ENCODE measurements at regions not wholly inside any gene's neighbourhood (a gene's known extent, or its start where the extent isn't known, plus 50 kb on each side); places are given as distances from the start of the nearest gene placed in this dataset.

DNA sequence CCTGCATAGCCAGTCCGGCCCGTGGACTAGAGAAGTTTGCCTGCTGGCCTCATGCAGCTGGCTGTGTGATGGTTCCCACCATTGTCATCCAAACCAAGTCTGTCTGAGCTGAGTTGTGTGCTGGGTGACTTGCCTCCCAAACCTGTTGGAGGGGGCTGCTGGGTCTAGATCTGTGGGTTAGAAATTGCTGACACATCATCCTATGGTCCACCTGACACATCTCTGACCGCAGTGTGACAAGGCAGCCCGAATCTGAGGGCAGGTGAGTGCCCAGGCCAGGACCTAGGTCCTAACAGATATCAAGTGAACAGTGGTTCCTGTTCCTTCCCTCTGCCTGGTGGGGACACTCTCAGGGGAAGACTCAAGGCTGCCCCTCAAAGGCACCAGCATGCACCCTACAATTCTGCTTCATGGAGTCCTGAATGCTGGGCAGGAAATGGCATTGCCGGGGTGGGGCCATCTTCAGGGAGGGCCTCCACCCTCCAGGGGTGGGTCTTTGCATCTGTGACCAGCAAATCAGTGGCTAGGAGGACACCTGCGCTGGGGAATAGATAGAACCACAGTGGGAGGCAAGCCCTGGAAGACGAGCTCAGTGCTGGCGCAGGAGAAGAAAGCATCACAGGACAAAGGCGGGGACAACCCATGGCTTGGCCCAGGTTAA lies 117.9 kb upstream of the ID2 start:
- no peak for DNase-seq (ENCODE audit: low read depth, low spot score)

DNA sequence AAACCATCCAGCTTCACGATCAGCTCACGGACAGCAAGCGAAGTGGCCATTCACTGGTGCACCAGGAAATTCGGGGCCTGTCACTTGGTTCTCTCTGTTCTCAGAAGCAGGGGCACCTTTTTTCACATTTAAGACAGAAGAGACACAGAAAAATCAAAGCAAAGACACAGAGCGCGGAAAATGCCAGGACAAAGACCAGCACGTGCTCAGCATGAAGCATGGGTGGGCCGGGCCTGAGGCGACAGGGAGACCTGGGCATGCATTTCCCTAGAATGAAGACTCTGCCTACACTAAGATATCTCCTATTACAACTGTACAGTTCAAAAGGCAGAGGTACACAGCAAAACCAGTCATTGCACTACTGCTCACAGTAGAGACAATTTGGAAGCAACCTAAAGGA lies 117.4 kb upstream of the ID2 start:
- no peak for DNase-seq (ENCODE audit: low read depth, low spot score)

DNA sequence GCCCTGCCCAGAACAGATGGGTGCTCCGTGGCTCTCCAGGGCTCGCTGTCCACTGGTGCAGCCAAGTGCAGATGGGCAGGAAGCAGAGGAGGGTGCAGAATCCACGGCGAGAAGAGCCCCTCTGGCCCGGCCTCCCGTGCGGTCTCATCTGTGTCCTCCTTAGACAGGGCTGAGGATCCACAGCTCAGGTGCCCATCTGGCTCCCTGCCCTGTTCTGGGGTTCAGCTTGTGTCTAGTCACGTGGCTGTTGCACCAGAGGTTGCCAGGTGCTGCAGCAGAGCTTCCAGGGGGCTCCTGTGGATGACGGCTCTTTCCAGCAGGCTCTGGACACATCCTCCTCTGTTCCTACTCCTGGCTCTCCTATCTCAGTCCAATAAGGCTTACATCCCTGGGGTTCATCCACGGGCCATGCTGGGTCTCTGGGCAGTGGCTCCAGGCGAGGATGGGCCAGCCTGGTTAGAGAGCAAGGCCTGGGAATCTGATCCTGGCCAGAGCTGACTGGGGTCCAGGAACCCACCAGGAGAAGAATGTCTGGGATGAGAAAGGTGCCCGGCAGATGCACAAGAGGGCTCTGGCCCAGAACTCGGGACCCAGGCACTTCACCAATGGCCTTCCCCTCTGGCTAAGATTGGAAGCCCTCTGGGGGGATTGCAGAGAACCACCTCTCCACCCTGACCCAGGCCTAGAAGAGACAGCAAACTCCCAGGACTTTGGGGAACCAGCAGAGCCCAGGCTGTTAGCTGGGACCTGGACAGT lies 116.3 kb upstream of the ID2 start:
- no peak for DNase-seq (ENCODE audit: low read depth, low spot score)

DNA sequence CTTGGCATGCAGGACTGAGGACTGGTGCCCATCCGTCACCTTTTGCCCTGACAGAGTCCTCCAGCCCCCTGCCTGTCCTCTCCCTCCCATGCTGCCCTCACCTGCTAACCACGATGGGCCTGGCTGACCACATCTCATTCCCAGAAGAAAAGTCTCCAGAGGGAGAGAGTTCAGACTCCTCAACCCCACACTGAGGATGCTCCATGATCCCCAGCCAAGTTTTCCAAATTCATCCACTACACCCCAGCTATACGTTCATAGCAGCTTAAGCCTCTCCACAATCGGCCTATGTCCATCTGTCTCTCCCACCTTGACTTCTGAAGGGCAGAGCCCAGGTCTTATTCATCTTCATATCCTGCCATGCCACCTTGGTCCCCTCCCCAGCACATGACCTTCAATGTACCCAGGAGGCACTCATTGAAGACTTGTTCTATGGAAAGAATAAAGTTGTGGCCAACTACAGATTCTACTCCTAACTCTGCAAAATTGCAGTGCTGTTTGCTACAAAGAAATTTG lies 115.6 kb upstream of the ID2 start:
- DNase-seq (ENCODE audit: low read depth, low spot score), result no peak

DNA sequence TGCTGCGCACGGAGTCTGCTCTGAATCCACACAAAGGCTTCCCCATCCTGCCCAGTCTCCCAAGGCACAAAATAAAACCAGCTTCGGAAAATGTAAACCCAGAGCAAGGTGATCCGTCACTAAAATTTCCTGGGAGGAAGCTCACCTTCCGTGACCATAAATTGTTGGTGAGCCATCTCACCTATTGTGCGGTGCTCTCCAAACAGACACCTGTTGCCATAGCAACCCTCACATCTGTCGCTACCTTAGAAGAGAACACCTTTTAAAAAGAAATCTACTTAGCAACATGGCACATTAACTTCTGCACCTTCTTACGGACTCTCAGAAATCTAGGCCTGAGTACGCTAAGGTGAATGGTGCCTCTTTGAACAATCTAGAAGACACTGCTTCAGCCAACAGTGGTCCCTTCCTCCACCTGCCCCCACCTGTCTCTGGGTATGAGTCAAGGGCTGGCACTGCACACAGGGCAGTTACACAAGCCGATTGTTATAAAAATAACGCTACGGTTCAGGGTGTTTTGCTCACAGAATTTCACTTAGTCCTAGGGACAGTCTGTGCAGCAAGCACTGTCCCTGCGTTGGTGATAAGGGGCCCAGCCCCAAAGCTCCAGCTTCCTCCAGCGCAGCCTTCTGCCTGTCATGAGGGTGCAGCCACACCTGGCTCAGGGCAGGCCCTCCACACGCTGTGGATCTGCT lies 114.9 kb upstream of the ID2 start:
- DNase-seq (ENCODE audit: low read depth, low spot score), result no peak

DNA sequence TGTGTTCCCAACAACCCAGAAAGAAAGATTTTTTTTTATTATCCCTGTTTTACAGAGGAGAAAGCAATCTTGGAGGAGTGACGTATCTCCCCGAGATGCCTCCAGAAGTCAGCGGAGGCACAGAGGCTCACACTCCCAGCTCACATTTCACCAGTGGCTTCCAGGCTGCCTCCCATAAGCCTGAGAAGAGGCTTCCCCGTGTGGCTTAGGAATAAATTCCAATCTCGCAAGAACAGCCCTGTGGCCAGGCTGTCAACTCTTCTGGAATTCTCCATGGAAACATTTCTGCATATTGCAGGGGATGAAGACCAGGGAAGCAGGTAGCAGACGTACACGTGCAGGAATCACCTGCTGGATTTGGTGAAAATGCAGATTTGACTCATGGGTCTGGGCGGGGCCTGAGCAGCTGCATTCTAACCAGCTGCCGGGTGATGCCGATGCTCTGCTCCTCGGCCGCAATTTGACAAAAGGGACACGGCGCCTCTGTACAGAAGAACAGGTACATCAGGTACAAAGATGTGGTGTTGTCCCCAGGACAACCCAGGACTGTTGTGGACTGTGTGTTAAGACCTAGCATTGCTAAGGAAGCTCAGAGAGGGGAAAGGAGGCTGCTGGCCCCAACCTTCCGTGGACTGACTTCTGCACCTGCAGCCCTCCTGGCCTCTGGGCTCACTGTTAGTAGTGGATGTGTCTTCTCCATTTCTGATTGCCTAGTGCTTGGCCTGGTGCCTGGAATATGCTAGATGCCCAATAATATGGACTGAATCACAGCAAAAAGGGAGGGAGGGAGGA lies 114.2 kb upstream of the ID2 start:
- DNase-seq (ENCODE audit: low read depth, low spot score), result no peak

DNA sequence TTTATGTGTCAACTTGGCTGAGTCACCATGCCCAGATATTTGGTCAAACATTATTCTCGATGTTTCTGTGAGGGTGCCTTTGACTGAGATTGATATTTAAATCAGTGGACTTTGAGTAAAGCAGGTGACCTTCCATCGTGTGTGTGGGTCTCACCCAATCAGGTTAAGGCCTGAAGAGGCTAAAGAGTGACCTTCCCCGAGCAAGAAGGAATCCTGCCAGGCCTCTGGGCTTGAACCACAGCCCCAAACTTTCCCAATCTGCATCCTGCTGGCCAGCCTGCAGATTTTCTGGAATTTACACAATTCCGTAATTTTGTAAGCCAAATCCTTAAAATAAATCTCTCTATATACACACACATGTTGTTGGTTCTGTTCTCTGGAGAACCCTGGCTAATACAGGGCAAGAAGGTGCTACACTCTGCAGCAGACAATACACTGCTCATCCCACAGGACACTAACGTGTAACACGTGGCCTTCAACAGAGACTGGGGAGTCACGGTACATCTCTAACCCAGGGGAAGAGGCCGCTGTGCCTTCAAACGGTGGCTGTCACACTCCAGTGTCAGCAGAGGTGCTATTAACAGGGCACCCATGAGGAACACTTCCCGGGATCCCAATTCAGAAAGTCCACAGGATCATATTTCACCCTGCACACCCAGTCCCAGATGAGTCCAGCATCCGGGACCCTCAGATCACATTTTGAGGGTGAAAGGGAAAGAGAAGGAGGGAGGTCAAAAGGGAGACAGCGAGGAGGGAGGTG lies 113.1 kb upstream of the ID2 start:
- DNase-seq (ENCODE audit: low read depth, low spot score), result no peak

DNA sequence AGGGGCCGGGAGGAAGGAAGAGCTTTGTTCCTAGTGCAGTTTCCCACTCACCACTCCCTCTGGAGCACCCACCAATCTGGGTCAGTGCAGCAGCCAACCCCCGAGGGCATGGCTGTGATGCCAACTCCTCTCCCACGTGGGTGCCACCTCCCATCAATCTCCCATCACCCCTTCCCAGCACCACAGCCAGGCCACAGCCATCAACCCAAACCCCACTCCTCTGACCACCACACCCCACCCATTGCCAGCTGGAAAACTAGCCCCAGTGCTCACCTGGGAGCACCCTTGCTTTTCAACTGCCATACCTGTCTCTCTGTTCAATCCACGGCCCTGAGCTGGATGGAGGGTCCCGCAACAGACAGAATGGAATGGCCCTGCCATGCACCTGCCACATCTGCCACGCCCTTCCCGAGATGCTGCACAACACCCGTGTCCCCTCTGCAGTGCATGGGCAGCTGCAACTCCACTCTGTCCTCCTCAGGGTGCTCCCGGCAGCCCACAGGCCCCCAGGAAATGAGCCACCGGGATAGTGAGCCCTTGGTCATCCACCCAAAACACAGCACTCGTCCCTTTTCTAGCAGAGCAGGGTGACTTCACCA lies 112.4 kb upstream of the ID2 start:
- no peak for DNase-seq (ENCODE audit: low read depth, low spot score)

DNA sequence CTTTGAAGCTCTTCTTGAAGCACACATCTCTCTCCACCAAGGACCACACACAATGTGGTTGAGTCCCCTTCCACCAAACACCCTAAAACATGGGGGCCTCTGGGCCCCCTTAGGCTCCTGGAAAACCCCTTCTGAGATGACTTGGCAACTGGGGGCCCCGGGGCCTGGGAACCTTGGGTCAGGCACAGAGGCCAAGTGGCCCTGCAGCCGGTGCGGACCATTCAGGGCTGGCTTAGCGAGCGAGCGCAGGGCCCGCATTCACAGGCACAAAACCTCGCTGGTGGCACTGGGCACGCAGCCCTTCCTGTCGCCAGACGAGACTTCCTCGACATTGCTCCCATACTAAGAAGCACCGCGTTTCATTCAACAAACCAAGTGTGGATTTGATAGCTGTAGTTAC lies 111.2 kb upstream of the ID2 start:
- no peak for DNase-seq (ENCODE audit: low read depth, low spot score)

DNA sequence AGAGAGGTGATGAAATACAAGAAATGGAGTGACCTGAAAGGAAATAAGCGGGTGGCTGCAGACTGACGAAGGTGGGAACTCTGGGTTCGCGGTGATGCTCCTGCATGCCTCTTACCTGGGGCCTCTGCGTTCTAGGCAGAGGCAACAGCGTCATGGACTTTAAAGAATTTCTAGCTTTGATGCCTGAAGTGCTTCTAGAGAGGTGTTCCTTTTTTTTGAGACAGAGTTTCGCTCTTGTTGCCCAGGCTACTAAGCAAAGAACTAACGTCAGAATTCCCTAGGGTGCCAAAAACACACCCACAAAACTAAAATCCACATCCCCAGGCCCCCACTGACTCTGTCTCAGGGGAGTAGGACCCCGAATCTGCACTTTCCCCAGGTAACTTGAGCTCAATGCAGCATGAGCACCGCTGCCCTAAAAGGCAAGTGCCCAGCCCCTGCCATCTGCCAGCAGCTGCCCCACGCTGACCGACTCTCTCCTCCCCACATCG lies 110.5 kb upstream of the ID2 start:
- DNase-seq (ENCODE audit: low read depth, low spot score), result no peak

DNA sequence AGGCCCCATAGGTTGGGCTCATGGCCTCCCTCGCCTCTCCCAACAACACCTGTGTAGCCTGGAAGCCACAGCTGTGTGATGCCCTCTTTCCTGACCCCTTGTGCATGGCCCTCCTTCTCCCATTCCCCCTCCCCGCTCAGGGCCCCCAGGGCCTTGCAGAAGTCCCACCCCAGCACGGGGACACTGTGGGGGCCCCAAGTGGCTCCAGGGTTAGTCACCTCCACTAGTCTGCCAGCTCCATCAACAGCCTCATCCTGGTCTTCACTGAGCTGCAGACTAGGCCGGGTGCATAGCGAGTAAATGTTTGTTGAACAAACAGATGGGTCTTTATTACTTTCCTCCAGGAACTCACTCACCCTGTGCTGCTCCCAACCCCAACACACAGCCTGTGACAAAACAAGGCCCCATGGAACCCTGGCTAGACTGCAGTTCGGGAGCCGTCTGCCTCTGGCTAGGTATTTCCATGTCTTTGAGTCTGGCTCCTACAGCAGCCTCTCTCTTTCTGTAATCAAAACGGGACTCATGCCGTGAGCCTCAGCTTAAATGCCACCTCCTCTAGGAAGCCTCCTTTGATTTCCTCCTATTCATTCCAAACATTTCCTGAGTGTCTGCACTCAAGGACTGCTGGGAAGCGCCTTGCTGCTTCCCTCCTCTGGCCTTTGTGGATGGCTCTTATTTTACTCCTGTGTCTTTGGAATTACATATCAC lies 109.9 kb upstream of the ID2 start:
- no peak for DNase-seq (ENCODE audit: low read depth, low spot score)

DNA sequence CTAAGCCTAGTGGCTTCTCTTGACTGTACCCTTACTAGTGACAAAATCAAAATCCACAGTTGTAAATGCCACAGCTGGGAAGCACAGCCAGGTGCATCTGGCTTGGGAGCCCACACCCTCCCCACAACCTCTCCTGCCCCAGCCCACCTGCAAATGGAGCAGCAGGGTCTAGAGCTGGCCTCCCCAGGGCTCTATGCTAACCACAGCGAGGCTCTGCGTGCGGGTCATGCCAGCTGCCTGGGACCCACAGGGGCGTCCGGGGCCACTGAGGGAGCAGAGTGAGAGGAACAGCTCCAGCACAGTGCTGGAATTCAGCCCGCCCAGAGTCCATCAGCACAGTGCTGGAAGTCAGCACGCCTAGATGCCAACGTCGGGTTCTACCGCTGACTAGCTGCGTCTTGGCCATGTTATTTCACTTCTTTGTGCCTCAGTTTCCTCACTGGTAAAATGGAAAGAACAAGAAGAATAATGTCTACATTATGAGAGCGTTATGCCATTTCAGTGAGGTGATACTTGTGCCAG lies 109.1 kb upstream of the ID2 start:
- DNase-seq (ENCODE audit: low read depth, low spot score), result no peak

DNA sequence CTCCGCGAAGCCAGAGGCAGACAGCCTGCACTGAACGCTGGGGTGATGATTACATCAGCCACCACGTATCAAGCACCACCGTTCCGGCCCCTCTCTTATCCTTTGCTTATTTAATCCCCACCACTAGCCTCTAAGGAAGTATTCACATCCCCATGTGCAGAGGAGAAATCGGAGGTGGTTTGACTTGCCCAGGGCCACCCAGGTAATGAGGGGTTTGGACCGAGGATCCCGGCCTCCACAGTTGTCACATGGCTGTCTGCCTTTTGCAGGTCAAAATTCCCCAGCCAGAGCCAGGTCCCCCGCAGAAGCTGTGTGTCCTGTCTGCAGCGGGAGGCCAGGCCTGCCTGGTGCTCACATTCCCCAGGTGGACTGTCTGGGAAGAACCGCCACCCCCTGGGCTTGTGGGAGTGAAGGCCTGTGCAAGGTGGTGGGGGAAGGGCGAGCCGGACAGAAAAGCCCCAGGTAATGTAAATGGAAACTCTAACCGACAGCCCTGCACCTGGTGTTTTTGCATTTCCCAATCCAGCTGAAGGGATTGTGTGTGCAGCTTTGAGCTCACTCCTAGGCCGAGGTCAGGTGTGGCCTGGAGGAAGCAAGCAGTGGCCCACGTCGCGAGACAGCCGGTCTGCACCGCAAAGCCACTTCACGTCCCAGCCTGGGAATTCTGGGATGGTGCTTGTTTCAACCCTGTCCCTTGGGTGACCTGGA lies 108.5 kb upstream of the ID2 start:
- DNase-seq (ENCODE audit: low read depth, low spot score), result no peak

DNA sequence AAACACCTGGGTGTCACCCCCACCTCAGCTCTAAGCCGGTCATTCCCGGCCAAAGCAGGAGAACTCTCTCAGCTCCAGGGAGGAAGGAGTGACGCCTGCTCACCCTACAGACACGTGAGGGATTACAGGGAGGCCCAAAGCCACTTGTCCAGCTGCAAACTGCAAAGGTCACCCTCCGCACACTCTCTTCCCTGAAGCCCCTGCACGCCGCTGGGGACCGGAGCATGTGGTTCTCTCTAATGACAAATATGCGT lies 108.0 kb upstream of the ID2 start:
- no peak for DNase-seq (ENCODE audit: low read depth, low spot score)

DNA sequence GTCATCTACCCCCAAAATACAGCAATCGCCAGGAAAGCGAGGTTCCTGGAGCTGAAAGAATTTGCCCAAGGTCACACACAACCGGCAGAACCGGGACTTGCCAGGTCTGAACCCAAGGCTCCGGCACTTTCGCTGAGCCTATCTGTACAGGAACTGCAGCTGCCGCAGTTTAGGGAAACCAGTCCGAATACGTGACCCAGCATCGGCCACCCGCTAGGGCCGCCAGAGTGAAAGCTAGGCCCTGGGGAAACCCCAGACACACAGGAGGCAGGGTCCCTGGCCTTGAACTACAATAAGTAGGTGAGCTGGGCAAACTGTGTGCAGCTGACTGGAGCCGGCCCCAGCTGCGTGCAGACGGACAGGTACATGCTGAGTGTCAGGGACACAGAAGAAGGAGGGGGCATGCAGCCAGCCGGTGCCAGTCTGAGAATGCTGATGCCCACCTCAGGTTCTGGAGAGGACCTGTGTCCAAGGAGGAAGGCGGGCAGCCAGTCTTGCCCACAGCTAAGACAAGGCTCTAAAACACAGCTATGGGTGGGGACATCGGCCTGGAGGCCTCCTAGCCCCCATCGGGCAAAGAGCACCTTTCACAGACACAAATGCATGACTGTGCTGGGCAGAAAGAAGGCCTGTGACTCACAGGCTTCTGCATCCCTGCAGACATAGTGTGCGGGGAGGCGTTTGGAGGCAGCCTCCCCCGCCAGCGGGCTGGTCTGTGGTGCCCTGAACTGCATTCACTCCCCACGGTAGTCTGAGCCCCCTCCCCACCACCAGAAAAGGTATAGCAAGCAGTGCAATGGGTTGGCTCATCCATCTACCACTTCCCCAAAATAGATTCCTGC lies 107.4 kb upstream of the ID2 start:
- no peak for DNase-seq (ENCODE audit: low read depth, low spot score)

DNA sequence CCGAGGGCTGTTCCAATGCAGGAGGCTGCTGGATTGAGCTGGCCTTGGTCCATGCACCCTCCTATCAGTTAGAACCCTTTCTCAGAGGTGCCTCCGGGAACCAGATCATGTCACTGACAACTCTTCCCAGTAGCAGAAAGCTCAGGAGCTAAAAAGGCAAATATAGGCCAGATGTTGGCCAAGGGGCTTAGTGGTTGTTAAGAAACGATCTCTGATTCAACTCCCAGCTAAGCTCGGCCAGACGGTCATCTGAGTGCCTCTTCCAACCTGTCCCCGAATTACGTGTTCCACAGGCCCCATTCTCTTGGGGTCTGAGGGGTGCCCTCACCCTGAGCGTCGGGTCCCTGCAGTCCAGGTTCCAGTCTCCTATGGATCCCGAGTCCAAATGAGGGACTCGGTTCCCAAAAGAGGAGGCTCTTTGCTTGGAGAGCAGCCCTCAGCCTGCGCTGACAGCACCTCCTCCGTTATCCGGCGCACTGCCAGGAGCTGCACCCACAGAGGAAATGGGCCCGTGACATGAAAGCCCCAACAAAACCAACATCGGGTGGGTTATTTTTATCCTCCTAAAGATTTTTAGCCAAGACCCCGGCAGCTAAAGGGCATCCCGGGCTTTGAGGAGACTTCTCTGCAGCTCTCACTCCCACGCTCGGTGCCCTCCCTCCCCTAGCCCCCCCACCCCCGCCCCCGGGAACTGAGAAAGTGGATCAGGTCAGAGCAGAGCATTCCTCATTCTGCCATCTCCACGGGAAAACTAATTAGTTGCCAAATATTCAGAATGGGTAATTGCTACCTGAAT lies 106.6 kb upstream of the ID2 start:
- no peak for DNase-seq (ENCODE audit: low read depth, low spot score)

DNA sequence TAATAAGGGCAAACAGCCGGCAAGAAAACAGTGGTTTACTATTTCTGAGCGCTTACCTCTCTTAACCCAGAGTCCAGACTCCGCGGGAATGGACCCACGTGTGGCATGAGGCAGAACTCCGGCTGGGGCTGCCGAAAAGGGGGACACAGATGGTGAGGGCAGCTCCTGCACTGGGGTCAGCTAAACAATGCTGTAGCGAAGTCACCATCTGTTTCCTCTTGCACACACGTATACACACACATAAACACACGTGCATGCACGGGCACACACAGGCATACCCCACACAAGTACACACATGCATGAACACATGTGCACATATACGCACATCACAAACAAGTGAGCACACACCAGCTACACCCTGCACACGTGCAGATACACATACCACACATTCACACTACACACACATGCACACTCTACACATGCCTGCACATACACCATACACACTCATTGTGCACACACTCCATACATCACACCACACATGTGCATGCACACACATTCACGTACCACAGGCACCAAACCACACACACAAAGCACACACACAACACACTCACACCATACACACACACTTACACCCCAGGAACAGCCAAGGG lies 105.9 kb upstream of the ID2 start:
- no peak for DNase-seq (ENCODE audit: low read depth, low spot score)

Data from iPS DF 19.7 (cell line).